ENCODE measurements at regions not wholly inside any gene's neighbourhood (a gene's known extent, or its start where the extent isn't known, plus 50 kb on each side); places are given as distances from the start of the nearest gene placed in this dataset.
A peak's percentile ranks its signal among the peaks of the same experiment; 100 is the strongest.
"Not testable (repeated sequence)": the region's sequence is repeated elsewhere in the genome, so short reads cannot be mapped to it uniquely, and the experiment has no call there.

DNA sequence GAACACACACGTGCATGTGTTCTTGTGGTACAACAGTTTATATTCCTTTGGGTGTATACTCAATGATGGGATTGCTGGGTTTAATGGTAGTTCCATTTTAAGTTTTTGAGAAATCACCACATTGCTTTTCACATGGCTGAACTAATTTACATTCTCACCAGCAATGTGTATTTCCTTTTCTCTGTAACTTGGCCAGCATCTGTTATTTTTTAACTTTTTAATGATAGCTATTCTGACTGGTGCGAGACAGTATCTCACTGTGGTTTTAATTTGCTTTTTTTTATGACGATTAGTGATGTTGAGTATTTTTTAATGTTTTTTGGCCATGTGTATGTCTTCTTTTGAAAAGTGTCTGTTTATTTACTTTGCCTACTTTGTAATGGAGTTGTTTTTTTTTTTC lies 256.6 kb downstream of the ZWINT start:
- DNase-seq = no peak

DNA sequence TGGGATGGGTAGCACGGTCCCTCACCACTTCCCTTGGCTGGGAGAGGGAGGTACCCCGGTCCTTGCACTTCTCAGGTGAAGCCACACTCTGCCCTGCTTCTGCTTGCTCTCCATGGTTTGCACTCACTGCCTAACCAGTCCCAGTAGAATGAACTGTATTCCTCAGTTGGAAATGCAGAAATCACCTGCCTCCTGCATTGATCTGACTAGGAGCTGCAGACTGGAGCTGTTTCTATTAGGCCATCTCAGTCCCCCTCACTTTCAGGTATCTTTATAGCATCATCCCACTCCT lies 264.9 kb downstream of the ZWINT start:
- DNase-seq = no peak

DNA sequence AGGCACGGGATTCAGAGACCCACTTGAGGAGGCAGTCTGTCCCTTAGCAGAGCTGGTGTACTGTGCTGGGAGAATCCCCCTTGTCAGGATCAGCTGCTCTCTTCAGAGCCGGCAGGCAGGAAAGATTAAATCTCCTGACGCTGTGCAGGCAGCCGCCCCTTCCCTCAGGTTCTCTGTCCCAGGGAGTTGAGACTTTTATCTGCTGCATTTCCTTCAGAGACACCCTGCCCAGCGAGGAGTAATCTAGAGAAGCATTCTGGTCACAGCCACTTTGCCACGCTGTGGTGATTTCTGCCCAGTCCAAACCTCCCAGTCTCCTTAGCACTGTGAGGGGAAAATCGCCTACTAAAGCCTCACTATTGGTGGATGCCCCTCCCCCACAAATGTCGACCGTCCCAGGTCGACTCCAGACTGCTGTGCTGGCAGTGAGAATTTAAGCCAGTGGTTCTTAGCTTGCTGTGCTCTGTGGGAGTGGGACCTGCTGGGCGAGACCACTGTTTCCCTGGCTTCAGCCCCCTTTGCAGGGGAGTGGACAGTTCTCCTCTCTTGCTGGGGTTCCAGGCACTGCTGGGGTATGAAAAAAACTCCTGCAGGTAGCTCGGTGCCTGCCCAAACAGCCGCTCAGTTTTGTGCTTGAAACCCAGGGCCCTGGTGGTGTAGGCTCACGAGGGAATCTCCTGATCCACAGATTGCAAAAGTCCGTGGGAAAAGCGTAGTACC lies 265.4 kb downstream of the ZWINT start:
- no peak for DNase-seq

DNA sequence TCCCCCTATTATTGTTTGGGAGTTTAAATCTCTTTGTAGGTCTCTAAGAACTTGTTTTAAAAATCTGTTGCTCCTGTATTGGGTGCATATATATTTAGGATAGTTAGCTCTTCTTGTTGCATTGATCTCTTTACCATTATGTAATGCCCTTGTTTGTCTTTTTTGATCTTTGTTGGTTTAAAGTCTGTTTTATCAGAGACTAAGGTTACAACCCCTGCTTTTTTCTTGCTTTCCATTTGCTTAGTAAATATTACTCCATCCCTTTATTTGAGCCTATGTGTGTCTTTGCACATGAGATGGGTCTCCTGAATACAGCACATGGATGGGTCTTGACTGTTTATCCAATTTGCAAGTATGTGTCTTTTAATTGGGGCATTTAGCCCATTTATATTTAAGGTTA lies 267.4 kb downstream of the ZWINT start:
- not testable (repeated sequence) for DNase-seq

DNA sequence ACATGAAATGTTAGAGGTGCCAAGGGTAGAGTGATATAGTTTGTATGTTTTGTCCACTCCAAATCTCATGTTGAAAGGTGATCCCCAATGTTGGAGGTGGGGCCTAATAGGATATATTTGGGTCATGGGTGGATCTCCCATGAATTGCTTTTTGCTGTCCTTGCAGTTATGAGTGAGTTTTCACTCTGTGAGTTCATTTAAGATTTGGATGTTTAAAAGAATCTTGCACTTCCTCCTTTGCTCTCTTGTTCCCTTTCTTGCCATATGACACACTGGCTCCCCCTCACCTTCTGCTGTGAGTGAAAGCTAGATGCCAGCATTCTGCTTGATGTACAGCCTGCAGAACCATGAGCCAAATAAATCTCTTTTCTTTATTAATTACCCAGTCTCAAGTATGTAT lies 269.2 kb downstream of the ZWINT start:
- no peak for DNase-seq

DNA sequence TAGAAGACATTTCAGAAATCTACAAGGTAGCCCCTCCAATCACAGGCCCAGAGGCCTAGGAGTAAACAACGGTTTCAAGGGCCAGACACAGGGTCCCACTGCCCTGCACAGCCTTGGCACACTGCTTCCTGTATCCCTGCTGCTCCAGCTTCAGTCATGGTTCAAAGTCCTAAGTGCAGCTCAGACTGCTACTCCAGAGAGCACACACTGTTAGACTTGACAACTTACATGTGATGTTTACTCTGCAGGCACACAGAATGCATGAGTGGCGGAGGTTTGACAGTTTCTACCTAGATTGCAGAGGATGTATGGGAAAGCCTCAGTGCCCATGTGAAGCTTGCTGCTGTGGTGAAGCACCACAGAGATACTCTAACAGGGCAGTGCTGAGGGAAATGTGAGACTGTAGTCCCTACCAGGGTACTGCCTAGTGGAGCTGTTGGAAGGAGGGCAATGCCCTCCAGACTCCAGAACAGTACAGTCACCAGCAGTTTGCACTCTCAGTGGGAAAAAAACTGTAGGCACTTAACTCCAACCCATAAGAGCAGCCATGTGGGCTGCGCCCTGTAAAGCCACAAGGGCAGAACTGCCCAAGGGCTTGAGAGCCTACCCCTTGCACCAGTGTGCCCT lies 270.0 kb downstream of the ZWINT start:
- DNase-seq = no peak

DNA sequence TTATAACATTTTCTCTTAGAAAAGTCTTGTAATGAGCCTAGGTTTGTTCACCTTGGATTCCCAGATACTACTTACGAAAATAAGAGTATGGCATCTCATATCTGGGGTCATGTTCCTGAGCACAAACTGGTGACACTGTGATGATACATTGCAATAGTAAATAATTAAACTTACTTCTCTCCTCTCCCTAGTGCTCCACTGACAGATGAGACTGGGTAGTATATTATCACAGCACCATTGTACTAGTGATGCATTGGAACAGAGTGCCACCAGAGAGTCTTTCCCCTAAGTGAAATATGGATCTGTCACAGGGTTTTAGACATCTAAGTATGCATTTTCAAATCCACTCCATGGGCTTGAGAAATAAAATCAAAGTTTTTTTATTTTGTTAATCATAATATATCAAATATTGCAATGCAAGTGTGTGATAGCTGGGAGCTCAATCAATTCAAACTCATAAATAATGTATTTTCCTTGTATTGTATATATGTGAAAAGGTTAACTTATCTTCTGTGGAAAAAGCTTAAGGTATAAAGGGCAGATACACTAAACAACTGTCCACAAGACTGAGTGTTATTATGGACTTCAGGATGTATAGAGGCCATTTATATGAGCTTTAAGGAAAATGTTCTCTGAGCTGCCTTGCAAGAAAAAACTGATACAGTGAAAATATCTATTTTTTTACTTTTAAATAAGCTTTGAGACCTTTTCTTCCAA lies 275.5 kb downstream of the ZWINT start:
- no peak for DNase-seq

DNA sequence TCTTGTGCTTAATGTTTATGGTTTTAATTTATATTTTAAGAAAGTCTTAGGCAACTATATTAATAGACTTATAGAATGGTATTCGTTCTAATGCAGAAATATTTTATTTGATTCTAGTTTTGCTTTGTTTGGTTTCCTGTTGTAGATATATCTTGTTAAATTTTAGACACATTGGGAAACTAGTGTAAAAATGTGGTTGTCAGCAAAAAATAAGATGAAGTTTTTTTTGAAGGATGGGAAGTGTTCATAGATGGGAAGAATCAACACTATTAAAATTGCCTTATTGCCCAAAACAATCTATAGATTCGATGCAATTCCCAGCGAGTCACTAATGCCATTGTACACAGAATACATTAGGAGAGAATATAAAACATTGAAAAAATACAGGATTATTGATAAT lies 278.9 kb downstream of the ZWINT start:
- DNase-seq = no peak

DNA sequence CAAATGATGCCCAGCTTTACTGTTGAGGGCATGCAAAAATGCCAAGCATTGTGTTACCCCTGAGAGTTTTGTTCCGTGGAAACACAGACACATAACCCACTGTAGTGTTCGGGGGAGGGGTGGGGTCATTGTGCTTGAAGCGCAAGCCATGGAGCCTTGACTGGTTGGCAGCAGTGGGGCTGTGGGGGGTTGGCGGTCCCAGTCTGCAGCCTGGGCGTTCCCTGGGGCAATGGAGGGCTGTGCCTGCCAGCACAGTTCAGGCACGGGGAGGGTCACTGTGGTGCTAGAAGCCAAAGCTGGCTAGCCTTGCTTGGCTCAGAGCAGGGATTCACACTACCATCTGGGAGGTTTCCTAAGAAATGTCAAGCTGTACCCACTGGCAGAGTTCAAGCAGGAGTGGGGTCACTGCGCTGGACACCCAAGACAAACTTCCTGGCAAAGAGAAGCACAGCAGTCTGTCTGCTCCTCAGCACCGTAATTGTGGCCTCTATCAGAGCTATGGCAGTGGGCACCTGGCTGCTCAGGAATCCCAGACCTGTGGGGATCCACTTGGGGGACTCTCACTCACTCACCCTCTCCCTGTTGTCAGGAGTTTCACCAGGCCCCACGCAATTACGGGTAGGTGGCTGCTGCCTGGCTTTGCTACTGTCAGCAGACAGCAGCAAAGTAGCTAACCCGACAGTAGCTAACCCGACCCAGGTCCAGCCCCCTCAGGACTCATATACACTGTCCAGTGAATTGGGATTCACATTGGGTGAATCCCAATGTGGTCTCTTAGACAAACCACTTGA lies 292.4 kb downstream of the ZWINT start:
- no peak for DNase-seq

DNA sequence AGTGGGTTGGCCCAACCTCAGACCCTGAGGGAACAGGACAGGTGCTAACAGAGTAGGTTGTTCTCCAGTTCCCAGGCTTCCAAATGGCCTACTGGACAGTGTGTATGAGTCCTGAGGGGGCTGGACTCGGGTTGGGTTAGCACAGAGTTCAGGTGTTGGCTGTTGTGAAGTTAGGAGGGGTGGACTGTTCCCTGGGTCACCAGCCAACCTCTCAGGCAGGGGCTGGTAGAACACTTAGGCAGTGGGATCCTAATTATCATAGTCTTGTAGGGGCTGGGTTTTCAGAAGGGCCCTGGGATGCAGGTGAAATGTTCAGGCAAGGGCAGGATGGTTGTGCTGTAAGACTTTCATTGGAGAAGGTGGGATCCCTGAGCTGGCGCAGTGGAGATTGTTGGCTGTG lies 293.0 kb downstream of the ZWINT start:
- DNase-seq = no peak

DNA sequence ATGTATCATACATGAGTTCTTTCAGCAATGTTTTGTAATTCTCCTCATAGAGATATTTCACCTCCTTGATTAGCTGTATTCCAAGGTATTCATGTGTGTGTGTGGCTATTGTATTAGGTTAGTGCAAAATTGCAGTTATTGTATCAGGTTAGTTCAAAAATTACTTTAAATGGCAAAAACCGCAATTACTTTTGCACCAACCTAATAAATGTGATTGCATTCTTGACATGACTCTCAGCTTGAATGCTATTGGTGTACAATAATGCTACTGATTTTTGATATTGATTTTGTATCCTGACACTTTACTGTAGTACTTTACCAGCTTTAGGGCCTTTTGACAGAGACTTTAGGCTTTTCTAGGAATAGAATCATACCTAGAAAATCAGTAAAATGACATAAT lies 297.4 kb downstream of the ZWINT start:
- no peak for DNase-seq

DNA sequence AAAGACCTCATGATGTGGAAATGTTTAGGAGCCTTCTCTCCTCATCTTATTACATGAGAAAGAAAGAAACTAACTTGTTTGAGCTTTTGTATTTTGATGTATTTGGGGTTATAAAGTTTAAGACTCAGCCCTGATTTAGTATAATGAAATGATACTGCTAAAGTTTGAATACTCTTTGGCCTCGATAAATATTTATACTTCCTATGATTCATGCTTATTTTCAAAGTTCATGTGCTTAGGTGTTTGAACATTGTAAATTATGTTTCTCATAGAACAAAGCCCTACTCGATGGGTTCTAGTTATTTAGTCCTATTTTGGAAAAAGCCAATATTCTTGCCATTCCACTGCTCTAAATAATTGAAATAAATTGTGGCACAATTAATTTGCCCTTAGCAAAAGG lies 303.2 kb downstream of the ZWINT start:
- DNase-seq = no peak

DNA sequence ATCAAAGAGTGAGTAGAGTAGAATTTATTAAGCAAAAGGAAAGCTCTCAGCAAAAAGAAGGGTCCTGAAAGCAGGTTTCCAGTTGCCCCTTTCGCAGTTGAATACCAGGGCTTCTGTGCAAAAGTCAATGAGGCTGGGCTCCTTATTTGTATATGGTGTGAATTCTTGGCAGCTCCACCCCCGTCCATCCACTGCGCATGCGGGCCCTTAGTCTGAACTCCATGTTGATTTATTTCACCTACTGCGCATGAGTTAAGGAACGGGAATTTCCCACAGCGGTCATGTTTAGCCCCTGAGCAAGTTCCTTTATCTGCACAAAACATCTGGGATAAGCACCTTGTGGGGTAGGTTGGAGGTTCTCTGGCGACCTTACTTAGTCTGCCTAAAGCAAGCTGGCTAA lies 325.6 kb downstream of the ZWINT start:
- no peak for DNase-seq

DNA sequence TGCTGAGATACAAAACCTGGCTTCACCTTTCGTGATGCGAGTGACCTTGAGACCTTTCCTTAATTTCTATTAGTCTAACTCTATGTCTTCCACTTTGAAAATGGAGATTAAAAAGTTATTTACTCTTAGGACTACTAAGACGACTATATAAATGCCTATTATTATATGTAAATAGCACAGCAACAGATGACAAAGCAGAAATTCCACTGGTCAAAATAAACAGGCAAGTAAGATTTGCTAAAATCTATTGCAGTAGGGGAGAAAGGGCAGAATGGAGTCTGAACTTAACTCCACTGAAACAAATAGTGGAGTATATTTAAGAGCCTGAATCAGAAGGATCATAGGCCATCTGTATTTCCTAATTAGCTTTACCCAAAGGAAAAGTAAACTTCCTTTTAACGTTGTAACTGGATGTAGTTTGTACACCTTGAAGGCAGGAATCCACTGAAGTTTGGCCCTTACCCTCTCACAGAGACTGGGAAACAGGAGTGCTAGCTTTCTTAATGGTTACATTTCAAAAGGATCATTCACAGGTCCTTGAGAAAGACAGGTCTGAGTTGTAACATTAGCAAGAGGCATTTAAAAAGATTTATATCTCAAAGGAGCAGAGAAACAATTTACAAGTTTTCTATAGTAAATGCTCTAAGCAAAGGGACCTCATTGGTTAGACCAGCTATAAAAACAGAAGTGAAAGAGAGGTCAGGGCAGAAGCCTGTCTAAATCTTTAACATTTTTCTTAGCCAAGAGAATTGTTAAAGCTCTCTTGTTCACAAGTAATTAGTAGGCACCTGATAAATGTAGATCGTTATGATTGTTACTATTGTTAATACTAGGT lies 332.5 kb downstream of the ZWINT start:
- DNase-seq = no peak

DNA sequence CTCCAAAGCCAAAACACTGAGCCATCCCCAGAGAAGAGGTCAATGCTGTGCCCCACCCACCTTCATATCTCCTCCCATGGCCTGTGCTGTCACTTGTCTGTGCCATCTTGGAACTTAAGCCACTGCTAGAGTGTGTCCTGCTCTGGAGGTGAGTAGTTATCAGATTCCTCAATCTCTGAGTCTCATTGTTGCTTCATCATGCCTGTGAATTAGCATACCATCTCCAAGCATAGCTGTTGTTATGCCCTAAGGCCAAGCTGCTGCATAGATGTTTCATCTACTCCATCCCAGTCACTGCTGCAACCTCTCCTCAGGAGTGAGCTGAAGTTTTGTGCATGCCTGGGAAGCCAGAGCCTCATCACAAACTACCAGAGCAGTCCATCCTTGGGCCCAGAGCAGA lies 349.0 kb downstream of the ZWINT start:
- no peak for DNase-seq

DNA sequence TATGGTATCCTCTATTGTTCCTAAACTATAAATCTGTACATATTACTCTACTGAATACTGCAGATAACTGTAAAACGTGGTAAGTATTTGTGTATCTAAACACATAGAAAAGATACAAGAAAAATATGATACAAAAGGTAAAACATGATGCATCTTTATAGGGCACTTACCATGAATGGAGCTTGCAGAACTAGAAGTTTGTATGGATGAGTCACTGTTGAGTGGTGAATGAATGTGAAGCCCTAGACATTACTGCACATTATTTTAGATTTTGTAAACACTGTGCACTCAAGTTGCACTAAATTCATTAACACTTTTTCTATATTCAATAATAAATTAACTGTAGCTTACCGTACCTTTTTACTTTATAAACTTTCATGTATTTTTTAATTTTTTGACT lies 357.5 kb downstream of the ZWINT start:
- no peak for DNase-seq

DNA sequence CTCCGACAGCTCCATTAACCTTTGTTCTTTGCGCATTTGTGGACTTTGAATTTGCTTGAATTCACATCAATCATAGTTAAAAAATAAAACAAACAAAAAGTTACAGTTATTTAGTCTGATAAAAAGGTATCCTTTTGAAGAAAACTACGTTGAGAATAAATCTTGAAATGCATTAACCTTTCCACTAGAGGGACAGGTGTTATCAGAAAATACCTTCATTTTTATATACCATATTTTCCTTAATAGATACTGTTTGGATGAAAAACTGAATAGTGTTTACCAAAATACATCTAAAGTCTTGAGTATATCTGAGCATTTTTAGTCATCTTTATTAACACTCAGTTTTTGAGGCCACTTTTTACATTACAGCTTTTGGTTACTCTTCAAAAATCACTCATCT lies 371.9 kb downstream of the ZWINT start:
- no peak for DNase-seq

DNA sequence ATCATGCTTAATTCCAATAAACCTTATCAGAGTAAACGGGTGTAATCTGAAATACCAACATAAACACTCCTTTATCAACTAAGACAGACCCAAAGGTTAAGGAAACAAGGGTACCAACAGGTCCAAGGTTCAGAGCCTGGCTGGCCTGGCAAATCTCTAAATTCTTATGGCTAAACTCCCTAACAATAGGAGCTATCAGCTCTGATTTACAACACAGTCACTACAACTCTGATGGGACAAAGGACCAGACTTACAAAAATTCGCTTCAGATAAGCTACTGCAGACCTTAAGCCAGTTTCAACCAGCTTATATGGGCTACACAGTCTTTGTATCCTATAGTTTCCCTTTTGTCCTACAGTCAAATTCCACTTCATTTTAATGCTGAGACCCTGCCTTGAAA lies 381.9 kb downstream of the ZWINT start:
- DNase-seq = no peak

DNA sequence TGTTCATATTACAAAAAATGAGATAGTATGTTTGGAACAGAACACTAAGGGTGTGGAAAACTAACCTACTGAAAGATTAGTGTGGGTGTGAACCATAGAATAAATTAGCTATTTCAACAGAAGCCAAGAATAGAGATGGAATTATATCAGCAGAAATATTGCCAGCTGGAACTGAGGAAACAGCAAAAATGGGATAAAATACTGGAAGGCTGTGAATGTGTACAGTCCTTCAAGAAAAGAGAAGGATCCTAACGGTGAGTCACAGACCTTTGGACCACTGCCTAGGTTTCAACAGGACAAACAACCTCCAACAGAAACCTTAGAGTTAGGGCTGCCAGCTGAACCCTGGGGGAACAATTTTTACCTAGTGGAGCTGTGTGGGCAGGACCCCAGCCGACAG lies 395.0 kb downstream of the ZWINT start:
- peak; percentile 30 for DNase-seq

DNA sequence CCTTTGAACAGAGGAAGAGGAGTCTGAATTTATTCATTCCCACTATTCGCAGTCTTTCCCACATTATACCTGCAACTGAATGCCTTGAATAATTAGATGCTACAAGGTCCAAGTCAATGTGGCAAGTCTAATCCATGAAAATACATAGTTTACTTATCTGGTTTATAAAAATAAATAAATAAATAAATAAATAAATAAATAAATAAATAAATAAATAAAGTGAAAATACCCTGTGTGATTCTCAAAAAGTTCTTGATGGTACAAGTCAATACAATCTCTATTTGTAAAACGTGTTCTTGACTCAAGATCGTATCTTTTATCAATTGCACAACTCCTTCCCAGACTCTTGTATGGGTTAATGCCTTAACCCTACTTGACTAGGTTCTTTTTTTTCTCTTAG lies 417.7 kb downstream of the ZWINT start:
- DNase-seq = no peak

DNA sequence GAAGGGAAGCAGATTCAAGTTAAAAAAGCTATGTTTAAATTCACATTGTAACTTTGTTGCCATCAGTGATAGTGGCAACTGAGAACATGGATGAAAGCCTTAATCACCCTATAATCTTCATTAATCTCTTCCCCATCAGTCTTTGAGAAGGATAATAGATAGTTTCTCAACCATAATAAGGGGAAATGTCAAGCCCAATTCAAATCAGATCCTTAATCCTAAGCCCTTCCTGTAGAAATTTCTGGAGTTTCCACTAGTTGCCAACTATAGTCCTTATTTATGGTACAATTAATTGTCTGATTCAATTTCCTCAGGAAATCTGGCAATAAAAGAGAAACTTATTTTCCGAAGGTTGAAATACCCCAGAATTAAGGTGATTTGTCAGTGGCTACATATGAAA lies 431.8 kb downstream of the ZWINT start:
- no peak for DNase-seq

DNA sequence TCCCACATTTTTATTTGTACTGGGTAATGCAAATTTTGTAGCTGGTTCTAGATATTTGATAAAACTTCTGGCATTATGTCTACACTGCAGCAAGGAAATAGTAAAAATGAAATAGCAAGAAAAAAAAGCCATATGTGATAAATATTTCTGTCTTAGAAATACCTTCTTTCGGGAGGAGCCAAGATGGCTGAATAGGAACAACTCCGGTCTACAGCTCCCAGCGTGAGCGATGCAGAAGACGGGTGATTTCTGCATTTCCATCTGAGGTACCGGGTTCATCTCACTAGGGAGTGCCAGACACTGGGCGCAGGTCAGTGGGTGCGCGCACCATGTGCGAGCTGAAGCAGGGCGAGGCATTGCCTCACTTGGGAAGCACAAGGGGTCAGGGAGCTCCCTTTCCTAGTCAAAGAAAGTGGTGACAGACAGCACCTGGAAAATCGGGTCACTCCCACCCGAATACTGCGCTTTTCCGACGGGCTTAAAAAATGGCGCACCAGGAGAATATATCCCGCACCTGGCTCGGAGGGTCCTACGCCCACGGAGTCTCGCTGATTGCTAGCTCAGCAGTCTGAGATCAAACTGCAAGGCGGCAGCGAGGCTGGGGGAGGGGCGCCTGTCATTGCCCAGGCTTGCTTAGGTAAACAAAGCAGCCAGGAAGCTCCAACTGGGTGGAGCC lies 461.4 kb downstream of the ZWINT start:
- DNase-seq = not testable (repeated sequence)
